SKM-1 (cell line): ENCODE measurements at regions not wholly inside any gene's neighbourhood (a gene's known extent, or its start where the extent isn't known, plus 50 kb on each side); places are given as distances from the start of the nearest gene placed in this dataset.

ENCODE experiments used
- DNase-seq: peaks from one replicate; lab custom pipeline; 2025; ENCODE audit not compliant: unreplicated experiment; lab: John Stamatoyannopoulos, UW

DNA sequence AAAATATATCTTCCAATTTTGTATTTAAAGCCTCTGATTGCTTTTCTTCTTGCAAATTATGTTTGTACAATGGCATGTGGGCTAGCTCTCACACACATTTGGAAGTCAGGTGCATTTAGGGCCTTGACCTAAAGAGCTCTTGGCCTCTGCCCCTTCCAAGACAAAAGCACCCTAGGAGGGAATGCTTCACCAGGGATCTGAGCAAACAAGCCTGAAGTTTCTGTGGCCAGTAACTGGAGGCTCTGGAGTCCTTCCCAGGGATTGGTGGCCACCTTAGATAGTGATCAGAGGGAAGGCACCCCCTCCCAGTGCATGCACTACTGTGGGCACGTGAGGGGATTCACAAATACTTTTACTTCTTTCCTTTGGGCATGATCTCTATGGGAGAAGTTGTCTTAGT is 60.3 kb upstream of the DIPK2B start:
- no peak for DNase-seq

GRCh38 chrX:45258731-45259402 is 58.2 kb upstream of the DIPK2B start:
- DNase-seq = no peak
